Activated CD8-positive, alpha-beta memory T cell treated with anti-CD3 and anti-CD28 coated beads for 1 hour (primary cell): ENCODE measurements at regions not wholly inside any gene's neighbourhood (a gene's known extent, or its start where the extent isn't known, plus 50 kb on each side); places are given as distances from the start of the nearest gene placed in this dataset.

Experiments used
- DNase-seq, 2 donors: peaks; one replicate each; pipeline ENCODE4 v3.0.0-alpha.2; 2020; ENCODE audit warnings: low read depth in 1 of 2; ENCODE audit errors: extremely low read depth in 1 of 2

DNA sequence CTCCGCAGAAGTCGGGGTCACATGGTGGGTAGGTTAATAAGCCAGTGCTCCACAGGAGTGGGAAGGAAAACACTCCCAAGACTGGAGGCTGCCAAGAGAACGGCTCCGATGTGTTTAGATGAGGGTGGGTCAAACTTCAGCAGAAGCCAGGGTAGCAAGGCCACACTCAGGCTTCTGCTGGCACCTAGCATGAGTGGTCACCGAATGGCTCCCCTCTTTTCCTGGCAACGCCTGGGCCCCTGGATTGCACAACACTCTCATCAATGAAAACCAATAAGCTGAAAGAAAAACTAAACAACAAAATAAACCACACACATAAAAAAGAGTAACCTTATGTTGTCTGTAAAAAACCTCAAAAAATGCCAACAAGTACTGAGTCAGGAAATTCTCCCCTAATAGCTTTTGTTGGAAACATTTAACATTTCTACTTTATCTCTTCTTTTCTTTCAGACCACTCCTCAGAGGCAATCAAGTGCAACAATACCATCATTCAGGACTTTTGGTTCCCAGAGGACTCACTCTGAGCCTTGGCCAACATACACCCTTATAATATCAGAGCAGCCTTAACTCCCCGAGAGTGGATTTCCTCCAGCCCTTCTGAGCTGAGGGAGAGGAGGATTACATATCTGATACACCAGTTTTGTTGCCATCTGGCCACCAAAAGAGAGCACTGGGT is 279.9 kb downstream of the ENC1 start:
- DNase-seq, result no peak

DNA sequence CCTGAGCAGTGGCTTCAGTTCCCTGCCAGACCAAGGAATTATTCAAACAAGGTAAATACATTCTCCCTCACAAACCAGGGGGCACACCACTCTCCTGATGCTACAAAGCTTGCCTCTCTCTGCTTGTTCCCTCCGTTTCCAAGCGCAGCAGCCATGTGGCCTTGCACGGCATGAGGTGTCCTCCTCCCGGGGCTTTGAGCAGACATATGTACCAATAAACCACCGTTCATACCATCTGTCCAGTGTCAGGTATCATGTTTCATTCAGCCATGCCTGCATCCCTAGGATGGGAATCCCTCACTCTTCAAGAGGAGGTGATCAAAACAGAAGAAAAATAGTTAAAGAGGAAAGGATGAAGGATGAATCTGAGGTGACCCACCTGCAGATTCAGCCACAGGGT is 282.7 kb downstream of the ENC1 start:
- no peak for DNase-seq

DNA sequence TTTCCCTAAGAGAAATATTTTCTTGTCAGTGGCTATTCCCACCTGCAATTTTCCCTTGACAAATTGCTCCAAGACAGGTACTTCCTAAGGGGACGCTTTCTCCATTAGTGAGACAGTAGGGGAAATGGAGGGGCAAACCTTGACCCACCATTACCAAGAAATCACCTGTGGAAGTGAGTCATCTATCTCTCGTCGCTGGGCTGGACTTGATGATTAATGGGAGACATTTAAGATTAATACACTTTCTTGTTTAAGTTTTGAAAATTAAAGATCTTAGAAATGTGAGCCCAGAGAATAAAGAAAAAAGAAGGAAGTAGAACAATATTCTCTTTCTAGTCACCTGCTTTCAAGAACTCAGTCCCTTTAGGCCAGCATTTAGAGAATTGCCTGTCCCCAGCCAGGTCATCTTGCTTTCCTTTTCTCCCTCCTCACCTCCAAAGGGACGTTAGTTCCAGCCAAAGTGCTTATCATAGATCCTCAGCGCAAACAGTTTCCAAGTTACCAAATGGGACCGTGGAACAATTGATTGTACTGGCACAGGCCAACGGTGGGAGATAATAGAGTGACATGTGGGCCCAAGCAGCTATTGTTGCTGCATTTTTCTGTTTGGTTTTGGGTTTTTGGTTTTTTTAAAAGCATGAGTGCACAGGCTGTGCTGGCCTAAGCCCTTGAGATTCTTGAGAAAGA is 284.4 kb downstream of the ENC1 start:
- DNase-seq, result no peak

DNA sequence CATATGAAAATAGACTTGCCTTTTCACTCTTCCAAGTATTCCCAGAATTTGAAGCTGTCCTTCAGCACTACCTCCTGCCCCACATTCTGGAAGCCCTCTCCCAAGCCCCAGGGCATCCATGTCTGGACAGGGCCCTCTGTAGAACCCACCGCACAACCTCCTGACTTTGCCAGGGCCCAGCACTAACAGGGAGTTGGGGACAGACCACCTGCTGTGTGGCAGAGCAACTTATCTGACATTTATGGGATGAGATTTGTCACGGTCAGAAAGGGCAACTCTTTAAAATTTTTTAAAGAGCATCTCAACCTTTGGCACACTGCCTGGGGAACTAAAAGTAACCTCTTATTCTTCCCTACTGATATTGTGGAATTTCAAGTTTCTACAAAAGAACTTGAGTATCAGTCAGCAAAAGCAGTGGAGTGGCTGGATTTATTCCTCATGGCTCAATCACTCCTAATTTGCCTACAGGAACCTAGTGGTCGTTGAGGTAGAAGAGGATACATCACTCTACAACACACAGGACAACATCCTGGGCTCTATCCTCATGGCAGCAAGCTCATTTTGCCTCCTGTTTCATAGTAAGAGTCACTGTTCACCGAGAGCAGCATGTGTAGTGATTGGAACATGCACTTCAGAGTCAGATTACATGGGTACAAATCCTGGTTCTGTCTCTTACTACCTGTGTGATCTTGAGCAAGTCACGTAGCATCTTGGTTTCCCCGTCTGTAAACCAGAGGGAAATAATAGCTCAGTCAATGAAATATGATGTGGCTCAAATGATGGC is 285.3 kb downstream of the ENC1 start:
- DNase-seq, result no peak

GRCh38 chr5:74352256-74352655 is 288.3 kb downstream of the ENC1 start:
- no peak for DNase-seq

- DNase-seq, result no peak
Observed at GRCh38 chr5:74342948-74343682, 297.4 kb downstream of the ENC1 start.

DNA sequence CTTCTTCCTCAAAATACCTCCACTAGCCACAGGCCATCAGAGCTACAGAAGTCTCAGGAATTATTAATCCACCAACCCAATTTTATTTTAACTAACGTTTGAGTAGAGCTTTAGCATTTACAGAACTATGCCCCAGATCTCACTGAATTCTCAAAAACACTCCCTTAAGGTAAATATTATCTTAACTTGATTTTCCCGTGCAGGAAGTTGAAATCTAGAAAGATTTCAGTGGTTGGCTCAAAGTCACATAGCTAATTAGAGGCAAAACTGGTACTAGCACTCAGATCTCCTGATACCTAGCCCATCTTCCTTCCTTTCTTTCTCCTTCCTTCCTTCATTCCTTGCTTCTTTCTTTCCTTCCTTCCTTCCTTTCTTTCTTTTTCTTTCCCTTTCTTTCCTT is 298.3 kb downstream of the ENC1 start:
- no peak for DNase-seq

- DNase-seq, result no peak
Observed at GRCh38 chr5:74341221-74341620, 299.3 kb downstream of the ENC1 start.

- DNase-seq, result no peak
Observed at GRCh38 chr5:74340476-74340875, 300.1 kb downstream of the ENC1 start.

DNA sequence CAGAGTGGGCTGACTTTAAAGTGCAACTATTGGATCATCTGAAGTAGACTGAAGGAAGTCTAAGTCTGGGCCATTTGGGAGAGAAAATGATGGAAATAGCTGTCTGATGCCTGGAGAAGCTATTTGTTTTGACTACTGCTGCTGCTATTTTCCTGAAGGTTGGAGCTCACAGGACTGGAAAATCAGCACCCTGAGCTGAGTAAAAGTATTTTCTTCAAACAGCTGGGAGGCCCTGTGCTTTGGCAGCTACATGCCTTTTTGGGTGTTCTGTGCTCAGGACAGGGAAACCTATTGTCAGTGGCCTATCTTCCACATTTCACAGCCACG is 302.6 kb downstream of the ENC1 start:
- no peak for DNase-seq

DNA sequence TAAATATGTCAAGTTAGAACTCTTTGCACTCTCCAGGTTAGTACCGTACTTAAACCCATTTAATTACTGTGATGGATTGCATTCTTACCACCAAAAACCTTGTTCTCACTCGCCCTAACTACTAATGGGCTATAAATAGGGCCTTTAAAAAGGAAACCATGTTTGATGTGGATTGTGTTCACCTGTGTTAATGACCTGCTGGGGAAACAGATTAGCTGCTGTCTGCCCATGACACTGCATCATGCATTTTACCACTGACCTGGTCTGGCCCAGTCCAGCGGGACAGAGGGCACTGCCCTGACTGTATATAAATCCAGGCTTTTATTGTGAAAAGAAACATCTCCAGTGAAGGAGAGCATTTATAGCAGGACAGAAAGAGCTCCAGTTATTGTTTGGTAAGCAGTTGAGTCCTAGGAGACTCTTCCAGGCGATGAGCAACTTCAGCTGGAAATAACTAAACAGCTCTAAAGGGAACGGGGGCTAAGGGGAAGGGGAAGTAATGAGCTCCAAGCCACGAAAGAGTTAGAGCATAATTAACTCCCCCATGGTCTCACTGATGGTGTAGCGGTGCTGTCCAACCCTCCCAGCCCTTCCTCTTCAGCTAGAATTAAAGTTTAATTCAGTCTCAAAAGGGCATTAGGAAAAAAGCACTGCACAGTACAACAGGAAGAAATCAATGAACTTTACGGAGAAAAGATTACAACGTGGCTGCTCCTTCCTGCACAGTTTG is 303.1 kb downstream of the ENC1 start:
- no peak for DNase-seq

DNA sequence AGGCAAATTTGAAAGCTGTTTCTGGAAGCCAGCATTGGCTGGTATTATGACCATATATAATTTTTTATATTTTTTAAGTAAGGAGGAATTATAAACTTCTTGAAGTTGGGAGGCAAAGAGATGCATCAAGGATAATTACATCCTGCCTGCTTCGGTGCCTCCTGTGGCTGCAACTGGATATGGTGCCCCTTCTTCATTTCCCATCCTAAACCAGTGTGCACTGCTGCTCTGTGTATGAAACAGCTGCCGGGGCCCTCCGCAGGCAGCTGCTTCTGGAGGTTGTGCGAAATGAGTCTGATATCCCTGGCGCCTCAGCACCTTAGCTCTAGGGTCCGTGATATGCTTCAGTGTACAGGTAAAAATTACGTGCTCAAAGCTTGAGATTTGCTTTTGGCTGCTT is 304.2 kb downstream of the ENC1 start:
- no peak for DNase-seq

- DNase-seq, result no peak
Observed at GRCh38 chr5:74334762-74335384, 305.7 kb downstream of the ENC1 start.

GRCh38 chr5:74334062-74334761 is 306.3 kb downstream of the ENC1 start:
- no peak for DNase-seq

DNA sequence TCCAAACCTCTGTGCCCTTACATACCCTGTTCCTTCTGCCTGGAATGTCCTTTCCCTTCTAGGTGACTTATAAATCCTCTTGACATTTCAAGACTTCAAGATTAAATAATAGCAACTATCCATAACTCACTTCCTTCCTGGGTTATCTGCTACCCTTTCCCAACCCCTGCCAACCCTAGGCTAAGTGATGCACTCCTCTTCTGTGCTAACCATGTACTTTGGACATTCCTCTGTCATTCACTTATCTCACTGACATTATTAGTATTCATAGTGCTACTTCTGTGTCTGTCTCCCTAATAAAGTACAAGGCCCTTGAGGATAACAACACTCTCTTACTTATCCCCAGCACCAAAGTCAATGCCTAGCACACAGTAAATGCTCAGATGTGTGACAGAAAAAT is 307.1 kb downstream of the ENC1 start:
- no peak for DNase-seq

DNA sequence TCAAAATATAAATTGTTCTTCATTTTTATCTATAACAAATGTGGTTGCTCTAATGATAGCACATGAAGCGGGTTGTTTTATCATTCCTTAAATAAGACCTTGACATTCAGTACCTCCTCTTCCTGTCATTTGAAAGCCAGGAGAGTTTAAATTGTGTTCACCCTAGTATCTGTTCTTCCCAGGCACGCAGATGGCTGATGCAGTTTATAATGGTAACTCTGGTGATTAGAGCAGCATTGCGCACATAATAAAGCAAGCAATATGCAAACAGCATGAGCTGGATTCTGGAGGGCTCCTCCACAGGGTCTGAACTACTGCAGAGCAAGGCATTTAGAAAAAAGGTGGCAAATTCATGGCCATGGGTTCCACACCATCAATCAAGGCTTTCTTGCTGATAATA is 307.8 kb downstream of the ENC1 start:
- DNase-seq, result no peak

GRCh38 chr5:74332006-74332405 is 308.5 kb downstream of the ENC1 start:
- no peak for DNase-seq

GRCh38 chr5:74328221-74328630 is 312.3 kb downstream of the ENC1 start:
- DNase-seq, result no peak

GRCh38 chr5:74327339-74327685 is 313.2 kb downstream of the ENC1 start:
- no peak for DNase-seq
